ENCODE measurements at regions not wholly inside any gene's neighbourhood (a gene's known extent, or its start where the extent isn't known, plus 50 kb on each side); places are given as distances from the start of the nearest gene placed in this dataset.

GRCh38 chr16:86002178-86002900 lies 103.4 kb downstream of the IRF8 start:
- H3K36me3 ChIP-seq (ENCODE audit: control insufficient read depth, insufficient read depth, low read length) = no peaks in the 10 kb centered on the region
- TF ChIP-seq, protein P1, sequence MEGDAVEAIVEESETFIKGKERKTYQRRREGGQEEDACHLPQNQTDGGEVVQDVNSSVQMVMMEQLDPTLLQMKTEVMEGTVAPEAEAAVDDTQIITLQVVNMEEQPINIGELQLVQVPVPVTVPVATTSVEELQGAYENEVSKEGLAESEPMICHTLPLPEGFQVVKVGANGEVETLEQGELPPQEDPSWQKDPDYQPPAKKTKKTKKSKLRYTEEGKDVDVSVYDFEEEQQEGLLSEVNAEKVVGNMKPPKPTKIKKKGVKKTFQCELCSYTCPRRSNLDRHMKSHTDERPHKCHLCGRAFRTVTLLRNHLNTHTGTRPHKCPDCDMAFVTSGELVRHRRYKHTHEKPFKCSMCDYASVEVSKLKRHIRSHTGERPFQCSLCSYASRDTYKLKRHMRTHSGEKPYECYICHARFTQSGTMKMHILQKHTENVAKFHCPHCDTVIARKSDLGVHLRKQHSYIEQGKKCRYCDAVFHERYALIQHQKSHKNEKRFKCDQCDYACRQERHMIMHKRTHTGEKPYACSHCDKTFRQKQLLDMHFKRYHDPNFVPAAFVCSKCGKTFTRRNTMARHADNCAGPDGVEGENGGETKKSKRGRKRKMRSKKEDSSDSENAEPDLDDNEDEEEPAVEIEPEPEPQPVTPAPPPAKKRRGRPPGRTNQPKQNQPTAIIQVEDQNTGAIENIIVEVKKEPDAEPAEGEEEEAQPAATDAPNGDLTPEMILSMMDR (conservative IDR thresholded peaks at IDR 0.05) = no peak
- H3K4me3 Mint-ChIP-seq = no peak overlapping the region
- no peaks in the 10 kb centered on the region for H3K4me1 Mint-ChIP-seq
- H3K27me3 ChIP-seq (ENCODE audit: control insufficient read depth, insufficient read depth, low read length, poor library complexity, severe bottlenecking) = peaks cover 23% of the 10 kb centered on the region
- 90 to 92% methylated on average over 2 to 5 of the region's 6 CpGs for WGBS, 2 experiments (ENCODE audit: insufficient coverage in 1 of 2, insufficient read length in 1 of 2)
- H3K27ac Mint-ChIP-seq = no peak overlapping the region
- H3K4me3 ChIP-seq (ENCODE audit: low read length) = no peak overlapping the region
- H3K4me1 ChIP-seq (ENCODE audit: control insufficient read depth, insufficient read depth, low read length) = no peaks in the 10 kb centered on the region
- H3K9me3 ChIP-seq (ENCODE audit: control insufficient read depth, low read length) = no peaks in the 10 kb centered on the region
- H3K27me3 Mint-ChIP-seq (ENCODE audit: insufficient read depth) = peaks cover 8% of the 10 kb centered on the region
- H3K9me3 Mint-ChIP-seq = no peaks in the 10 kb centered on the region
- DNase-seq = peak; percentile 7
- no peak overlapping the region for H3K27ac ChIP-seq (ENCODE audit: low read depth, low read length)
- no peak overlapping the region for H3K9ac ChIP-seq (ENCODE audit: extremely low read depth, low read length, poor library complexity, severe bottlenecking)
- H3K36me3 Mint-ChIP-seq (ENCODE audit: low read depth) = no peaks in the 10 kb centered on the region

DNA sequence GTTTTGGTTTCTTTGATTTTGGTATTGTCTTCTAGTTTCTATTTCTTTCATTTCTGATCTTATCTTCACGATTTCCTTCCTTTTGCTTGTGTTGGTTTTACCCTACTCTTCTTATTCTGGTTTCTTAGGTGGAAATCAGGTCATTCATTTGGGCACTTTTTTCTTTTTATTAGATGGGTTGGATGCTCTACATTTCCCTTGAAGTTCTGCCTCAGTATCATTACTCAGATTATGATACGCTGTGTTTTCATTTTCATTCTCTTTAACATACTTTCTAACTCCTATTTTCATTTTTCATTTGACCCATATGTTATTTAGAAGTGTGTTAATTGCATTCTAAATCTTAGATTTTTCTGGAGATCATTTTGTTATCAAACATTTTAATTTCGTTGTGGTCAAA lies 108.6 kb downstream of the IRF8 start:
- no peak overlapping the region for H3K27ac ChIP-seq (ENCODE audit: low read depth, low read length)
- Mint-ChIP-seq H3K4me1 (no peaks in the 10 kb centered on the region), H3K27me3 (ENCODE audit: insufficient read depth) (peaks cover 6% of the 10 kb centered on the region), H3K4me3 (no peak overlapping the region), H3K36me3 (ENCODE audit: low read depth) (no peaks in the 10 kb centered on the region), H3K9me3 (no peaks in the 10 kb centered on the region), H3K27ac (no peak overlapping the region)
- TF ChIP-seq, protein P1 (conservative IDR thresholded peaks at IDR 0.05) = no peak
- 74 to 100% methylated on average over 1 to 3 of the region's 3 CpGs for WGBS, 2 experiments (ENCODE audit: insufficient coverage in 1 of 2, insufficient read length in 1 of 2)
- H3K4me3 ChIP-seq (ENCODE audit: low read length) = no peak overlapping the region
- H3K36me3 ChIP-seq (ENCODE audit: control insufficient read depth, insufficient read depth, low read length) = no peaks in the 10 kb centered on the region
- DNase-seq = no peak
- no peak overlapping the region for H3K9ac ChIP-seq (ENCODE audit: extremely low read depth, low read length, poor library complexity, severe bottlenecking)
- peaks cover 23% of the 10 kb centered on the region for H3K27me3 ChIP-seq (ENCODE audit: control insufficient read depth, insufficient read depth, low read length, poor library complexity, severe bottlenecking)
- H3K4me1 ChIP-seq (ENCODE audit: control insufficient read depth, insufficient read depth, low read length) = no peaks in the 10 kb centered on the region
- no peaks in the 10 kb centered on the region for H3K9me3 ChIP-seq (ENCODE audit: control insufficient read depth, low read length)

- peak; percentile 25 for DNase-seq
- Mint-ChIP-seq H3K9me3 (no peaks in the 10 kb centered on the region), H3K27ac (no peak overlapping the region), H3K4me1 (no peaks in the 10 kb centered on the region), H3K36me3 (ENCODE audit: low read depth) (no peaks in the 10 kb centered on the region), H3K27me3 (ENCODE audit: insufficient read depth) (peaks cover 3% of the 10 kb centered on the region), H3K4me3 (no peak overlapping the region)
- 82 to 93% methylated on average over 5 to 6 of the region's 6 CpGs for WGBS, 2 experiments (ENCODE audit: insufficient coverage in 1 of 2, insufficient read length in 1 of 2)
- no peaks in the 10 kb centered on the region for H3K4me1 ChIP-seq (ENCODE audit: control insufficient read depth, insufficient read depth, low read length)
- H3K9me3 ChIP-seq (ENCODE audit: control insufficient read depth, low read length) = no peaks in the 10 kb centered on the region
- H3K27ac ChIP-seq (ENCODE audit: low read depth, low read length) = no peak overlapping the region
- no peak overlapping the region for H3K4me3 ChIP-seq (ENCODE audit: low read length)
- peaks cover 16% of the 10 kb centered on the region for H3K27me3 ChIP-seq (ENCODE audit: control insufficient read depth, insufficient read depth, low read length, poor library complexity, severe bottlenecking)
- TF ChIP-seq, protein P1 (conservative IDR thresholded peaks at IDR 0.05) = no peak
- H3K9ac ChIP-seq (ENCODE audit: extremely low read depth, low read length, poor library complexity, severe bottlenecking) = no peak overlapping the region
- no peaks in the 10 kb centered on the region for H3K36me3 ChIP-seq (ENCODE audit: control insufficient read depth, insufficient read depth, low read length)
Observed at GRCh38 chr16:86010680-86011141, 111.7 kb downstream of the IRF8 start.

All from endodermal cell (in vitro differentiated cells).